Daoy (cell line): ENCODE measurements at regions not wholly inside any gene's neighbourhood (a gene's known extent, or its start where the extent isn't known, plus 50 kb on each side); places are given as distances from the start of the nearest gene placed in this dataset.
A peak's percentile ranks its signal among the peaks of the same experiment; 100 is the strongest.
"Not testable (repeated sequence)": the region's sequence is repeated elsewhere in the genome, so short reads cannot be mapped to it uniquely, and the experiment has no call there.

Experiments
- DNase-seq: peaks from one replicate; pipeline ENCODE4 v3.0.0-alpha.2; 2015; ENCODE audit warnings: low read depth

- no peak for DNase-seq
These were observed 70.0 kb upstream of the CD2AP start for GRCh38 chr6:47407300-47408281.

GRCh38 chr6:47413752-47414422, 63.7 kb upstream of the CD2AP start:
- DNase-seq: peak; percentile 73

GRCh38 chr6:47414423-47415167, 63.0 kb upstream of the CD2AP start:
- DNase-seq: peak; percentile 62

GRCh38 chr6:47416396-47417345, 60.9 kb upstream of the CD2AP start:
- no peak for DNase-seq

- peak; percentile 13 for DNase-seq
These were observed 58.0 kb upstream of the CD2AP start for GRCh38 chr6:47419621-47420020.

- DNase-seq: peak; percentile 65
These were observed 56.9 kb upstream of the CD2AP start for GRCh38 chr6:47420394-47421371.

GRCh38 chr6:47423079-47423478, 54.5 kb upstream of the CD2AP start:
- no peak for DNase-seq

GRCh38 chr6:47424436-47424836, 53.2 kb upstream of the CD2AP start:
- DNase-seq: no peak

- DNase-seq: not testable (repeated sequence)
These were observed 51.9 kb upstream of the CD2AP start for GRCh38 chr6:47425724-47426123.

- DNase-seq: no peak
These were observed 50.9 kb upstream of the CD2AP start for GRCh38 chr6:47426524-47427302.

GRCh38 chr6:47427680-47428079, 49.9 kb upstream of the CD2AP start:
- no peak for DNase-seq
